GM18873 (cell line): ENCODE measurements at regions not wholly inside any gene's neighbourhood (a gene's known extent, or its start where the extent isn't known, plus 50 kb on each side); places are given as distances from the start of the nearest gene placed in this dataset.
"Not testable (repeated sequence)": the region's sequence is repeated elsewhere in the genome, so short reads cannot be mapped to it uniquely, and the experiment has no call there.

Experiments
- ATAC-seq: cut with Tn5 transposase; IDR thresholded peaks from one replicate; pipeline ENCODE4 v1.9.1; 2021; ENCODE audit warnings: mild to moderate bottlenecking, moderate library complexity, moderate number of reproducible peaks; ENCODE audit not compliant: unreplicated experiment, low FRiP score

GRCh38 chr2:87559001-87559400 lies 188.9 kb upstream of the PLGLB2 start:
- ATAC-seq: not testable (repeated sequence)

GRCh38 chr2:87559735-87560134 lies 188.2 kb upstream of the PLGLB2 start:
- not testable (repeated sequence) for ATAC-seq

- ATAC-seq: not testable (repeated sequence)
These were observed 182.8 kb upstream of the PLGLB2 start for GRCh38 chr2:87565116-87565515.

GRCh38 chr2:87566531-87566930 lies 181.4 kb upstream of the PLGLB2 start:
- ATAC-seq: not testable (repeated sequence)

- ATAC-seq: not testable (repeated sequence)
These were observed 180.8 kb upstream of the PLGLB2 start for GRCh38 chr2:87567093-87567492.

GRCh38 chr2:87567912-87568311 lies 180.0 kb upstream of the PLGLB2 start:
- not testable (repeated sequence) for ATAC-seq

- not testable (repeated sequence) for ATAC-seq
These were observed 179.2 kb upstream of the PLGLB2 start for GRCh38 chr2:87568554-87569278.

- not testable (repeated sequence) for ATAC-seq
These were observed 178.0 kb upstream of the PLGLB2 start for GRCh38 chr2:87569689-87570397.

- not testable (repeated sequence) for ATAC-seq
These were observed 175.9 kb upstream of the PLGLB2 start for GRCh38 chr2:87571889-87572465.

GRCh38 chr2:87572906-87573305 lies 175.0 kb upstream of the PLGLB2 start:
- not testable (repeated sequence) for ATAC-seq

- ATAC-seq: not testable (repeated sequence)
These were observed 174.3 kb upstream of the PLGLB2 start for GRCh38 chr2:87573386-87574192.

- ATAC-seq: not testable (repeated sequence)
These were observed 173.4 kb upstream of the PLGLB2 start for GRCh38 chr2:87574193-87575119.

- ATAC-seq: not testable (repeated sequence)
These were observed 172.7 kb upstream of the PLGLB2 start for GRCh38 chr2:87575138-87575537.

- ATAC-seq: not testable (repeated sequence)
These were observed 170.5 kb upstream of the PLGLB2 start for GRCh38 chr2:87577358-87577757.

- not testable (repeated sequence) for ATAC-seq
These were observed 165.7 kb upstream of the PLGLB2 start for GRCh38 chr2:87582152-87582551.

- not testable (repeated sequence) for ATAC-seq
These were observed 165.3 kb upstream of the PLGLB2 start for GRCh38 chr2:87582579-87582978.

- ATAC-seq: not testable (repeated sequence)
These were observed 164.5 kb upstream of the PLGLB2 start for GRCh38 chr2:87583370-87583769.

- not testable (repeated sequence) for ATAC-seq
These were observed 164.1 kb upstream of the PLGLB2 start for GRCh38 chr2:87583803-87584202.

GRCh38 chr2:87584268-87584906 lies 163.5 kb upstream of the PLGLB2 start:
- not testable (repeated sequence) for ATAC-seq
